ENCODE measurements at regions not wholly inside any gene's neighbourhood (a gene's known extent, or its start where the extent isn't known, plus 50 kb on each side); places are given as distances from the start of the nearest gene placed in this dataset.
"Not testable (repeated sequence)": the region's sequence is repeated elsewhere in the genome, so short reads cannot be mapped to it uniquely, and the experiment has no call there.

DNA sequence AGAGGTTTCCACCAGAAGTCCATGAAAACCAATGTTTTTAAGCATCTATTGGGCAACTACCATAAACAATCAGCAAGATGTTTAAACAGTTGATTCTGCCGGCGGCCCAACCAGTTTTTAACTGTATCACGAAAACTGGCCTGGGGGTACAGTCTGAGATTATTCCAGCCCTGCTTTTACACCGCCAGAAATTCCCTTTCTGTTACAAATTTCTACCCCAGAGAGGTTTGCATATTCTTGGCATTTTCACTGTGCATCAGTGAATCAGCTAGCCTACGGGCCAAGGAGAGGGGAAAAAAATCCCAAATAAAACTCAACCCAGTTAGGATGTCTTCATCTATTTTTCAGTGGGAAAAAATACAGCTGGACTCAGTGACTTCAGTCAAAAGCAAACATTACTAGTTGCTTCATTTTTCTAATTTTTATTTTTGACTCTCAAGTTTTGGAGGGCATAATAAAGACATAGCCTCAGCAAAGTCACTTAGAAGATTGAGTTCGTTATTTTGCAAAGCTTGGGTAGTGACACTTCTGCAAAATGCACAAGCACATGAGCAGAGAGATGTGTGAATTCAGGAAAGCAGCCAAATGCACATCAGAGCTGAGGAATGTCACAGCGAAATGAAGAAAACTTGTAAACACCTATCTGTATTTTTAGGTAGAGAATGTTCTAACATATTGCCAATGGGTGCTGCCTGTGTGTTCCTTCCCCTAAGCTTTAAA, 167.8 kb upstream of the GK2 start:
- DNase-seq (ENCODE audit: low spot score in 2 of 2) (no peak), ATAC-seq (no peak)
- no peak overlapping the region for H3K27ac Mint-ChIP-seq
- no peaks in the 10 kb centered on the region for H3K36me3 Mint-ChIP-seq
- H3K9me3 Mint-ChIP-seq = no peaks in the 10 kb centered on the region

GRCh38 chr4:79574741-79575451, 166.9 kb upstream of the GK2 start:
- no peaks in the 10 kb centered on the region for H3K9me3 Mint-ChIP-seq
- H3K36me3 Mint-ChIP-seq = no peaks in the 10 kb centered on the region
- H3K27ac Mint-ChIP-seq = no peak overlapping the region
- DNase-seq (ENCODE audit: low spot score in 2 of 2) (no peak), ATAC-seq (no peak)

GRCh38 chr4:79563219-79563618, 155.2 kb upstream of the GK2 start:
- no peak for DNase-seq (ENCODE audit: low spot score in 2 of 2)
- Mint-ChIP-seq H3K36me3 (no peaks in the 10 kb centered on the region), H3K9me3 (no peaks in the 10 kb centered on the region), H3K27ac (no peak overlapping the region)
- ATAC-seq = no peak

GRCh38 chr4:79561751-79562150, 153.7 kb upstream of the GK2 start:
- DNase-seq (ENCODE audit: low spot score in 2 of 2) (no peak), ATAC-seq (no peak)
- Mint-ChIP-seq H3K9me3 (no peaks in the 10 kb centered on the region), H3K27ac (no peak overlapping the region), H3K36me3 (no peaks in the 10 kb centered on the region)

GRCh38 chr4:79559398-79559797, 151.4 kb upstream of the GK2 start:
- not testable (repeated sequence) for ATAC-seq, H3K27ac Mint-ChIP-seq, H3K36me3 Mint-ChIP-seq

DNA sequence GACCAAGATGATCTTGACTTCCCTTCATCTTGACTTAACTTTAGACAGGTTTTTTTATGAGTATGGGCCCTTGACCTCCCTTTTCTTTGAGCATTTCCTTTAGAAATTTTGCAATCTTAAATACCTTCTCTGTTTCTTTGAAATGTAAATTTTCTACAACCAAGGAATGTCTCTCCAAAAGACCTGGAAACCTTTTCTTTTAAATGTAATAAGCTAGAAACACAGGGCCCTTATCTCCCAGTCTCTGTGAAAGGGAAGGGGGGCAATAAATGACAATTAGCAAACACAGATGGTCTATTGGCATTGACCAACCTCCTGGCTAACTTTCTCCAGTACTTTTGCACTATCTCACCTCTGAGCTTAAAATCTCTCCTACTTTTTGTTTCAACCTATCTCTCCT, 144.3 kb upstream of the GK2 start:
- Mint-ChIP-seq H3K27ac (no peak overlapping the region), H3K9me3 (peaks cover 0 to 4% of the 10 kb centered on the region in 2 donors), H3K36me3 (no peaks in the 10 kb centered on the region)
- no peak for DNase-seq (ENCODE audit: low spot score in 2 of 2)
- no peak for ATAC-seq

More at GRCh38 chr4:79559398-79559797, 151.4 kb upstream of the GK2 start:
- H3K9me3 Mint-ChIP-seq; DNase-seq (ENCODE audit: low spot score in 2 of 2): not testable (repeated sequence)

GRCh38 chr4:79551555-79551954, 143.5 kb upstream of the GK2 start:
- peaks cover 0 to 4% of the 10 kb centered on the region in 2 donors for H3K9me3 Mint-ChIP-seq
- DNase-seq (ENCODE audit: low spot score in 2 of 2) = no peak
- ATAC-seq = no peak
- no peaks in the 10 kb centered on the region for H3K36me3 Mint-ChIP-seq
- no peak overlapping the region for H3K27ac Mint-ChIP-seq

DNA sequence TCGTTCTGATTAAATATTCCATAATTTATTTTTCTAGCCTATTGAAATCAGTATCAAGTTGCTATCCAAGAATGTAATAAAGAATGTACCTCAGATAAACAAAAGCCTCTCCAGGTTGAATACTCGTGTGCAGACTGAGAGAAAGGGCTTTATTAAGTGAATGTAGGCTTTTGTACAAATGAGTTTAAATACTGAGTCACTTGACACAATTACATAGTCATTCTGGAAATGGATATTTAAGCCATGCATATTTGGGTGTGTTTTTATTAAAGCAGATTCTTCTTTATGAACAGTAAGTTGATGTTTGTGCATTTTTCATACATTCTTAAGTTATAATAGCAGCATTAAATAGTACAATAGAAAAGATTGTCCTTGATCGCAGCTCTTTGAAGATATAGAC, 139.8 kb upstream of the GK2 start:
- H3K9me3 Mint-ChIP-seq = peaks cover 0 to 4% of the 10 kb centered on the region in 2 donors
- no peak overlapping the region for H3K27ac Mint-ChIP-seq
- DNase-seq (ENCODE audit: low spot score in 2 of 2) = no peak
- no peaks in the 10 kb centered on the region for H3K36me3 Mint-ChIP-seq
- ATAC-seq = no peak

GRCh38 chr4:79545292-79545691, 137.3 kb upstream of the GK2 start:
- H3K9me3 Mint-ChIP-seq = not testable (repeated sequence)

DNA sequence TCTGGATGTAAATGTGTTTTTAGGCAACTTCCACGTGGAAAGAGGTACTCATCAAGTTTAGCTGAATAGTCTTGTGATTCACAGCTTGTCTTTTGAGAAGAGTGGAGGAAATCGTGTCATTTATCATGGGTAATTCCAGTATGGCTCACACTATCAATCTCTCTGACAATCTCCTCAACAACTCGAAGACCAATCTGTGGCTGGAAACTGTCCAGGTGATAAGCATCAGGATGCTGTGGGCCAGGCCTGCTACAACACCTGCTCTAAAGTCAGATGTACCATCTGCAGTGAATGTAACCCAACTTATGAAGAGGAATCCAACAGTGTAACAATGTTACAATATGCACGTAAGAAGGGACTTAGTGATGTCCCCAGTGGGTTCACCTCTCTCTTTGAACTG, 132.1 kb upstream of the GK2 start:
- Mint-ChIP-seq H3K36me3 (no peaks in the 10 kb centered on the region), H3K9me3 (peaks cover 0 to 5% of the 10 kb centered on the region in 2 donors), H3K27ac (no peak overlapping the region)
- DNase-seq (ENCODE audit: low spot score in 2 of 2) (no peak), ATAC-seq (peak in 1 of 2 donors; percentile 13)

More at GRCh38 chr4:79545292-79545691, 137.3 kb upstream of the GK2 start:
- ATAC-seq; H3K27ac Mint-ChIP-seq; H3K36me3 Mint-ChIP-seq; DNase-seq (ENCODE audit: low spot score in 2 of 2): not testable (repeated sequence)

- Mint-ChIP-seq H3K36me3 (no peaks in the 10 kb centered on the region), H3K27ac (no peak overlapping the region), H3K9me3 (peaks cover 0 to 5% of the 10 kb centered on the region in 2 donors)
- ATAC-seq (no peak), DNase-seq (ENCODE audit: low spot score in 2 of 2) (no peak)
Observed at GRCh38 chr4:79535516-79535915, 127.5 kb upstream of the GK2 start.

DNA sequence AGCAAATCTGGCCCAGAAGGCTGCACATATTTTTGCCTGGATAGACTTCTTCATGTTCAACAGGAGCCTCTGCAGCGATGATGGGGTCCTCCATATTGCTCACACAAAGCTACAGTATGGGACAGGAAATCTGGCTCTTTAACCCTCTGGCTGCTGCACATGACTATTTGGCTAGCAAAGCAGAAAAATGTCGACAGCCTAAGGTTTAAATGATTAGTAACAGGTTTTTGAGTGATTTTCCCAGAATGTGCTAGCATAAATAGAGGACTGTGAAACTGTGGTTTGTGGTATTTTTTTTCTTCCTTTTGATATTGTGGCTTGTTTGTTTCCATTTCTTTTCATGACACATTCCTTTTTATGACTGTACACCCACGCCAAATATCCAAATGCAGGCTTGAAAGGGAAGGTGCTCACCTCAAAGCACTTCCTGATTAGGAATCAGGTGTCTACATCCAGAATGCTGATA, 120.2 kb upstream of the GK2 start:
- peaks cover 0 to 4% of the 10 kb centered on the region in 2 donors for H3K9me3 Mint-ChIP-seq
- DNase-seq (ENCODE audit: low spot score in 2 of 2) (no peak), ATAC-seq (peak; percentile 67 to 90)
- H3K27ac Mint-ChIP-seq = peak overlapping the region in 1 of 2 donors; percentile 84
- no peaks in the 10 kb centered on the region for H3K36me3 Mint-ChIP-seq

GRCh38 chr4:79526641-79527565, 118.9 kb upstream of the GK2 start:
- Mint-ChIP-seq H3K27ac (no peak overlapping the region), H3K36me3 (no peaks in the 10 kb centered on the region), H3K9me3 (peaks cover 0 to 4% of the 10 kb centered on the region in 2 donors)
- peak; percentile 18 to 68 for ATAC-seq
- DNase-seq (ENCODE audit: low spot score in 2 of 2) = no peak

- DNase-seq (ENCODE audit: low spot score in 2 of 2) = no peak
Observed at GRCh38 chr4:79516114-79516513, 108.1 kb upstream of the GK2 start.

GRCh38 chr4:79514621-79515329, 106.7 kb upstream of the GK2 start:
- H3K36me3 Mint-ChIP-seq = peaks cover 0 to 5% of the 10 kb centered on the region in 2 donors
- no peak for DNase-seq (ENCODE audit: low spot score in 2 of 2)
- no peak for ATAC-seq
- H3K27ac Mint-ChIP-seq = no peak overlapping the region
- H3K9me3 Mint-ChIP-seq = peaks cover 0 to 3% of the 10 kb centered on the region in 2 donors

More at GRCh38 chr4:79516114-79516513, 108.1 kb upstream of the GK2 start:
- H3K27ac Mint-ChIP-seq = no peak overlapping the region
- H3K9me3 Mint-ChIP-seq = peaks cover 0 to 8% of the 10 kb centered on the region in 2 donors
- ATAC-seq = no peak
- H3K36me3 Mint-ChIP-seq = peaks cover 0 to 5% of the 10 kb centered on the region in 2 donors

GRCh38 chr4:79513576-79513975, 105.5 kb upstream of the GK2 start:
- Mint-ChIP-seq H3K27ac (no peak overlapping the region), H3K36me3 (no peaks in the 10 kb centered on the region), H3K9me3 (no peaks in the 10 kb centered on the region)
- DNase-seq (ENCODE audit: low spot score in 2 of 2) (no peak), ATAC-seq (no peak)
